Ishikawa (cell line): ENCODE measurements at regions not wholly inside any gene's neighbourhood (a gene's known extent, or its start where the extent isn't known, plus 50 kb on each side); places are given as distances from the start of the nearest gene placed in this dataset.

ENCODE experiments used
- CEBPB ChIP-seq: IDR thresholded peaks from 2 replicates; pipeline ENCODE4 v1.6.1; 2012
- CREB1 ChIP-seq: IDR thresholded peaks from 2 replicates; pipeline ENCODE4 v1.6.1; 2012; ENCODE audit warnings: low read depth
- EGR1 ChIP-seq: IDR thresholded peaks from 2 replicates; pipeline ENCODE4 v1.6.1; 2012
- EP300 ChIP-seq: IDR thresholded peaks from 2 replicates; pipeline ENCODE4 v1.6.1; 2012; ENCODE audit warnings: borderline replicate concordance
- FOXM1 ChIP-seq: IDR thresholded peaks from 2 replicates; pipeline ENCODE4 v1.6.1; 2012; ENCODE audit warnings: low read depth, borderline replicate concordance
- MAX ChIP-seq: IDR thresholded peaks from 2 replicates; pipeline ENCODE4 v1.6.1; 2012
- NFIC ChIP-seq: IDR thresholded peaks from 2 replicates; pipeline ENCODE4 v1.6.1; 2012
- RAD21 ChIP-seq: IDR thresholded peaks from 2 replicates; pipeline ENCODE4 v1.6.1; 2012; ENCODE audit warnings: low read depth
- TAF1 ChIP-seq: IDR thresholded peaks from 2 replicates; pipeline ENCODE4 v1.6.1; 2012; ENCODE audit warnings: low read depth, mild to moderate bottlenecking
- TCF12 ChIP-seq: IDR thresholded peaks from 2 replicates; pipeline ENCODE4 v1.6.1; 2012; ENCODE audit warnings: low read depth
- TEAD4 ChIP-seq: IDR thresholded peaks from 2 replicates; pipeline ENCODE4 v1.6.1; 2012
- USF1 ChIP-seq: IDR thresholded peaks from 2 replicates; pipeline ENCODE4 v1.6.1; 2012
- YY1 ChIP-seq: IDR thresholded peaks from 2 replicates; pipeline ENCODE4 v1.6.1; 2012; ENCODE audit warnings: low read depth
- ZBTB7A ChIP-seq: IDR thresholded peaks from 2 replicates; pipeline ENCODE4 v1.6.1; 2012; ENCODE audit warnings: low read depth
- TF ChIP-seq, protein P1 (sequence below): IDR thresholded peaks from 2 replicates; pipeline ENCODE4 v1.6.1; 2012; ENCODE audit warnings: low read depth, mild to moderate bottlenecking

- TF ChIP-seq NFIC, result no peak
- no peak for TF ChIP-seq YY1
- no peak for TF ChIP-seq EP300
- no peak for TF ChIP-seq EGR1
- TF ChIP-seq, protein P1, sequence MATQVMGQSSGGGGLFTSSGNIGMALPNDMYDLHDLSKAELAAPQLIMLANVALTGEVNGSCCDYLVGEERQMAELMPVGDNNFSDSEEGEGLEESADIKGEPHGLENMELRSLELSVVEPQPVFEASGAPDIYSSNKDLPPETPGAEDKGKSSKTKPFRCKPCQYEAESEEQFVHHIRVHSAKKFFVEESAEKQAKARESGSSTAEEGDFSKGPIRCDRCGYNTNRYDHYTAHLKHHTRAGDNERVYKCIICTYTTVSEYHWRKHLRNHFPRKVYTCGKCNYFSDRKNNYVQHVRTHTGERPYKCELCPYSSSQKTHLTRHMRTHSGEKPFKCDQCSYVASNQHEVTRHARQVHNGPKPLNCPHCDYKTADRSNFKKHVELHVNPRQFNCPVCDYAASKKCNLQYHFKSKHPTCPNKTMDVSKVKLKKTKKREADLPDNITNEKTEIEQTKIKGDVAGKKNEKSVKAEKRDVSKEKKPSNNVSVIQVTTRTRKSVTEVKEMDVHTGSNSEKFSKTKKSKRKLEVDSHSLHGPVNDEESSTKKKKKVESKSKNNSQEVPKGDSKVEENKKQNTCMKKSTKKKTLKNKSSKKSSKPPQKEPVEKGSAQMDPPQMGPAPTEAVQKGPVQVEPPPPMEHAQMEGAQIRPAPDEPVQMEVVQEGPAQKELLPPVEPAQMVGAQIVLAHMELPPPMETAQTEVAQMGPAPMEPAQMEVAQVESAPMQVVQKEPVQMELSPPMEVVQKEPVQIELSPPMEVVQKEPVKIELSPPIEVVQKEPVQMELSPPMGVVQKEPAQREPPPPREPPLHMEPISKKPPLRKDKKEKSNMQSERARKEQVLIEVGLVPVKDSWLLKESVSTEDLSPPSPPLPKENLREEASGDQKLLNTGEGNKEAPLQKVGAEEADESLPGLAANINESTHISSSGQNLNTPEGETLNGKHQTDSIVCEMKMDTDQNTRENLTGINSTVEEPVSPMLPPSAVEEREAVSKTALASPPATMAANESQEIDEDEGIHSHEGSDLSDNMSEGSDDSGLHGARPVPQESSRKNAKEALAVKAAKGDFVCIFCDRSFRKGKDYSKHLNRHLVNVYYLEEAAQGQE, result no peak
- TF ChIP-seq TEAD4, result no peak
- TF ChIP-seq TCF12, result no peak
- TF ChIP-seq CEBPB, result no peak
- TF ChIP-seq TAF1, result no peak
- no peak for TF ChIP-seq RAD21
- TF ChIP-seq FOXM1, result no peak
- no peak for TF ChIP-seq ZBTB7A
These were observed 1177.2 kb downstream of the TECRL start for GRCh38 chr4:63232058-63232457.

DNA sequence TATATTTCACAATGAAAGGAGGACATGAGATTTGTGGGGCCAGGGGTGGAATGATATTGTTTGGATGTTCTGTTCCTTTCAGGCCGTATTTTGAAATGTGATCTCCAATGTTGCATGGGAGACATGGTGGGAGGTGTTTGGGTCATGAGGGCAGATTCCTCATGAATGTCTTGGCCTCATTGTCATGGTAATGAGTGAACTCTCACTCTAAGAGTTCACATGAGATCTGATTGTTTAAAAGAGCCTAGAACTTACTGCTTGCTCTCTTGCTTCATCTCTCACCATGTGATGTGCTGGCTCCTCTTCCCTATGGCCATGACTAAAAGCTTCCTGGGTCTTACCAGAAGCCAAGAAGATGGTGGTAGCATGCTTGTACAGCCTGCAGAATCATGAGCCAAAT, 1183.0 kb downstream of the TECRL start:
- TF ChIP-seq YY1 (no peak), RAD21 (no peak)

DNA sequence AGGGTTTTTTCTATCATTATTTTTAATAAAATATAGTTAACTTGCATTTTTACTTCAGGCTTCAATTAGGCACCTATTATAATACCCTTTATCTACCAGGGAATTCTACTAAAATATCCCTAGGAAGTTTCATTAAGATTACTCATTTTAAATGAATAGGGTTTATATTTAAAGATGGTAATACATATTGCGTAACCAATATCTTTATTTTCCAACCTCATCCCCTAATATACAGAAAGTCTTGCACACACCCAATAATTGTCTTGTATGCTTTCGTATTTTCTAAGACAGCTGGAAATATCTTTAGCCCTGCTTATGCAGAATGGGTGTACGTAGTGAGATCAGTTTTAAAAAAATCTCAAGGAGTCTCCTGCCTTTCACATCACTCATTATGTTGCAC, 1186.8 kb downstream of the TECRL start:
- TF ChIP-seq TCF12 (no peak), RAD21 (no peak), CREB1 (no peak), NFIC (no peak), TEAD4 (no peak), USF1 (no peak), ZBTB7A (no peak), YY1 (no peak), TAF1 (no peak), EGR1 (no peak), CEBPB (no peak), MAX (no peak), FOXM1 (no peak)
- TF ChIP-seq, protein P1, result no peak

GRCh38 chr4:63221477-63221876, 1187.8 kb downstream of the TECRL start:
- TF ChIP-seq EP300, result no peak
- no peak for TF ChIP-seq TAF1

DNA sequence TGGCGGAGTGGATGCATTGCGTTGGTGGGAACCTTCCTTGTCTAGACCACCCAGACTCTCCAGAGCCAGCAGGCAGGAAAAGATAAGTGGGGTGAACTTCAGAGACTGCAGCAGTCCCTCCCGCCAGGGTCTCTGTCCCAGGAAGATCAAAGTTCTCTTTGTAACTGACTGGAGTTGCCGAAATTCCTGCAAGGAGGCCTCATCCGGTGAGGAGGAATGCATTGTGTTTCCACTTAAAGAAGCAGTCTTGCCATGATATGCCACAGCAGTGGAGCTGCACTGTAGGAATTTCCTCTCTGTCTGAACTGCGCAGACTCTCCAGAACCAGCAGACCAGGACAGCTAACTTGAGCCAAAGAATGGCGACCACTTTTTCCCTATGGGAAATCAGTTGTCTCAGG, 1190.4 kb downstream of the TECRL start:
- TF ChIP-seq CREB1 (no peak), RAD21 (no peak), EP300 (no peak), ZBTB7A (no peak), FOXM1 (no peak), CEBPB (no peak), TCF12 (no peak), EGR1 (no peak), MAX (no peak), USF1 (no peak)
- TF ChIP-seq, protein P1, result no peak
